K562 (cell line): ENCODE measurements at regions not wholly inside any gene's neighbourhood (a gene's known extent, or its start where the extent isn't known, plus 50 kb on each side); places are given as distances from the start of the nearest gene placed in this dataset.

Experiments used
- ATAC-seq: fragments of 200-7000 bp; cut with Tn5 transposase; 3 replicates; pipeline ENCODE4 v1.9.1; 2020; ENCODE audit warnings: moderate library complexity
- BruUV-seq: library from RNA; stranded (reverse); fragments of 400-500 nt; replicated peaks from 2 replicates; lab custom pipeline; 2021; lab: Mats Ljungman, UMichigan
- CTCF ChIA-PET: fragments of 300-600 bp; formaldehyde crosslinking; extraction: SDS; loops from one replicate; lab custom pipeline; 2021; ENCODE audit warnings: low intra/inter-chr PET ratio; lab: Yijun Ruan, JAX
- POLR2A ChIA-PET: fragments of 300-600, 350-650 bp; sonication (Branson Sonifier 250); formaldehyde crosslinking; extraction: SDS; loops from one replicate; lab custom pipeline; 2021; ENCODE audit warnings: antibody characterized with exemption, inconsistent platforms; lab: Yijun Ruan, JAX
- DNase-seq, 4 experiments: peaks; one replicate each; pipeline versions ENCODE4 v3.0.0 to v3.0.0-alpha.2; 2011 to 2018; ENCODE audit warnings: low spot score in 3 of 4, mixed read lengths in 3 of 4; ENCODE audit errors: extremely low read depth in 1 of 4
- FAIRE-seq: peaks from 2 replicates; lab custom pipeline; 2011; peaks lifted over from hg19 to GRCh38; lab: Jason Lieb, UNC
- H2AFZ ChIP-seq: 2 replicates; pipeline ENCODE4 v1.6.0; 2011; ENCODE audit warnings: low read depth, low read length, control low read depth, inconsistent platforms
- H3K27ac ChIP-seq: fragments of 200-600 bp; 3 replicates; pipeline ENCODE4 v1.8.0; 2011; ENCODE audit warnings: low read depth, mild to moderate bottlenecking, control low read depth, inconsistent platforms, low read length, moderate library complexity, mixed read lengths; ENCODE audit errors: extremely low read depth
- H3K27me3 ChIP-seq, 2 experiments: fragments of 300-600 bp in 1 of 2; 2 replicates in 1 of 2; 3 replicates in 1 of 2; pipeline versions ENCODE4 v1.6.0 to v1.8.0; 2011; ENCODE audit warnings: inconsistent platforms in 2 of 2, low read length in 2 of 2, mild to moderate bottlenecking in 1 of 2, mixed read lengths in 1 of 2, moderate library complexity in 1 of 2; ENCODE audit not compliant: control insufficient read depth in 2 of 2, insufficient read depth in 2 of 2
- H3K36me3 ChIP-seq: fragments of 300-600 bp; 3 replicates; pipeline ENCODE4 v1.8.0; 2011; ENCODE audit warnings: mild to moderate bottlenecking, low read length, inconsistent platforms; ENCODE audit not compliant: control insufficient read depth, insufficient read depth
- H3K4me1 ChIP-seq, 2 experiments: fragments of 200-600 bp in 1 of 2; replicated peaks in 1 of 2; 2 replicates in 1 of 2; 3 replicates in 1 of 2; pipeline versions ENCODE4 v1.5.1 to v1.8.0; 2011; ENCODE audit warnings: inconsistent platforms in 2 of 2, low read length in 2 of 2, mild to moderate bottlenecking in 1 of 2, mixed read lengths in 1 of 2, moderate library complexity in 1 of 2; ENCODE audit not compliant: control insufficient read depth in 2 of 2, insufficient read depth in 2 of 2
- H3K4me2 ChIP-seq: 2 replicates; pipeline ENCODE4 v1.6.1; 2011; ENCODE audit warnings: low read length, control low read depth, inconsistent platforms, mixed read lengths; ENCODE audit not compliant: insufficient read depth
- H3K4me3 ChIP-seq: fragments of 200-600 bp; sonication (generic), shearing (Covaris generic); 2 replicates; pipeline ENCODE4 v1.5.1; 2016; ENCODE audit warnings: control low read depth, inconsistent platforms
- H3K79me2 ChIP-seq: fragments of 200-600 bp; 3 replicates; pipeline ENCODE4 v1.8.0; 2011; ENCODE audit warnings: low read length, inconsistent platforms; ENCODE audit not compliant: control insufficient read depth, insufficient read depth
- H3K9ac ChIP-seq, 2 experiments: 2 replicates each; pipeline versions ENCODE4 v1.6.0 to v1.6.1; 2011; ENCODE audit warnings: low read depth in 2 of 2, low read length in 2 of 2, control low read depth in 1 of 2, inconsistent platforms in 1 of 2, mild to moderate bottlenecking in 1 of 2, mixed read lengths in 1 of 2; ENCODE audit not compliant: insufficient read depth in 1 of 2
- H3K9me1 ChIP-seq: one replicate; pipeline ENCODE4 v1.6.0; 2011; ENCODE audit warnings: inconsistent platforms, mild to moderate bottlenecking, low read length, moderate library complexity; ENCODE audit not compliant: control insufficient read depth, insufficient read depth
- H3K9me3 ChIP-seq: replicated peaks from 2 replicates; pipeline ENCODE4 v1.5.1; 2011; ENCODE audit warnings: low read depth, low read length, inconsistent platforms; ENCODE audit not compliant: control insufficient read depth, insufficient read depth
- H4K20me1 ChIP-seq: replicated peaks from 2 replicates; pipeline ENCODE4 v1.6.1; 2011; ENCODE audit warnings: low read length, inconsistent platforms, mixed read lengths; ENCODE audit not compliant: control insufficient read depth, insufficient read depth
- ARNT ChIP-seq, 2 experiments: fragments of 450-650 bp; IDR thresholded peaks; 2 replicates each; pipeline ENCODE4 v1.6.1; 2016; ENCODE audit warnings: mild to moderate bottlenecking in 1 of 2
- COPS2 ChIP-seq: fragments of 450-650 bp; conservative IDR thresholded peaks from 2 replicates; pipeline ENCODE4 v1.6.1; 2016; ENCODE audit warnings: mild to moderate bottlenecking, moderate library complexity
- EGR1 ChIP-seq: fragments of 450-650 bp; conservative IDR thresholded peaks from 2 replicates; pipeline ENCODE4 v1.6.1; 2017; ENCODE audit warnings: mild to moderate bottlenecking
- EP300 ChIP-seq: IDR thresholded peaks from 2 replicates; pipeline ENCODE4 v1.6.1; 2012; ENCODE audit warnings: low read length, improper control_type of control experiment
- FOXJ2 ChIP-seq: fragments of 200-800 bp; sonication (Bioruptor generic); IDR thresholded peaks from 2 replicates; pipeline ENCODE4 v1.6.1; 2016; ENCODE audit warnings: missing genetic modification characterization, missing compliant biosample characterization
- GTF2B ChIP-seq: IDR thresholded peaks from 2 replicates; pipeline ENCODE4 v1.6.1; 2011; ENCODE audit not compliant: insufficient read length; ENCODE audit errors: extremely low read depth
- ILK ChIP-seq: fragments of 450-650 bp; IDR thresholded peaks from 2 replicates; pipeline ENCODE4 v1.6.1; 2016; ENCODE audit warnings: missing genetic modification characterization, low read depth, mild to moderate bottlenecking, missing compliant biosample characterization, moderate library complexity, borderline replicate concordance
- IRF1 ChIP-seq: sonication (generic); formaldehyde crosslinking; IDR thresholded peaks from 2 replicates; pipeline ENCODE4 v1.8.0; 2022; ENCODE audit warnings: missing genetic modification reagents, mild to moderate bottlenecking, borderline replicate concordance
- MYNN ChIP-seq, 2 experiments: sonication (generic); formaldehyde crosslinking in 1 of 2; IDR thresholded peaks; 2 replicates each; pipeline versions ENCODE4 v1.5.0 to v1.6.1; 2016 to 2020; ENCODE audit warnings: antibody characterized with exemption in 1 of 2, missing genetic modification reagents in 1 of 2
- POLR3G ChIP-seq: IDR thresholded peaks from 2 replicates; pipeline ENCODE4 v1.6.1; 2011; ENCODE audit not compliant: insufficient read length, insufficient replicate concordance; ENCODE audit errors: extremely low read depth
- RAD51 ChIP-seq: fragments of 450-650 bp; IDR thresholded peaks from 2 replicates; pipeline ENCODE4 v1.7.1; 2016; ENCODE audit warnings: low read depth, mild to moderate bottlenecking, borderline replicate concordance
- SAFB ChIP-seq: fragments of 200-400 bp; formaldehyde crosslinking; IDR thresholded peaks from 2 replicates; pipeline ENCODE4 v1.6.1; 2017; ENCODE audit warnings: low read depth, low read length, borderline replicate concordance
- SMARCB1 ChIP-seq: IDR thresholded peaks from 2 replicates; pipeline ENCODE4 v1.6.1; 2011; ENCODE audit warnings: improper control_type of control experiment, low read depth; ENCODE audit not compliant: insufficient read length
- SREBF1 ChIP-seq: fragments of 150-350 bp; IDR thresholded peaks from 2 replicates; pipeline ENCODE4 v1.6.1; 2014; ENCODE audit warnings: antibody characterized with exemption, low read depth, low read length, borderline replicate concordance
- SUPT5H ChIP-seq: fragments of 450-650 bp; IDR thresholded peaks from 2 replicates; pipeline ENCODE4 v1.6.1; 2016
- XRCC5 ChIP-seq: fragments of 200-400 bp; formaldehyde crosslinking; IDR thresholded peaks from 2 replicates; pipeline ENCODE4 v1.6.1; 2017; ENCODE audit warnings: low read depth, mild to moderate bottlenecking, low read length
- ZFP30 ChIP-seq: fragments of 250-450 bp; sonication (Bioruptor Pico); IDR thresholded peaks from 2 replicates; pipeline ENCODE4 v1.8.0; 2022; ENCODE audit warnings: moderate library complexity, mild to moderate bottlenecking, inconsistent platforms, borderline replicate concordance
- ZNF184 ChIP-seq: sonication (generic); formaldehyde crosslinking; IDR thresholded peaks from 2 replicates; pipeline ENCODE4 v1.5.0; 2020; ENCODE audit warnings: missing genetic modification reagents
- WGBS: fragments of 100-300 bp; shearing (Covaris generic); methylation state at CpG from one replicate; pipeline ENCODE4 v1.1.6; 2016; ENCODE audit warnings: low coverage, mixed read lengths; ENCODE audit not compliant: insufficient coverage; ENCODE audit errors: missing lambda C conversion rate; 5-methylcytosine and 5-hydroxymethylcytosine counted together
- in situ Hi-C: fragments of 300-500 bp; cut with MboI; formaldehyde crosslinking; loops from 4 replicates; pipeline ENCODE4 v1.15.0; 2018; ENCODE audit warnings: inconsistent platforms, mixed read lengths
- intact Hi-C: fragments of 100-400 bp; cut with micrococcal nuclease; formaldehyde crosslinking; loops from 2 replicates; pipeline ENCODE4 v1.14.2; 2022

- Histone ChIP-seq H3K4me3 (no peak overlapping the region), H4K20me1 (no peaks in the 10 kb centered on the region), H3K9me3 (no peaks in the 10 kb centered on the region), H3K9ac (no peak overlapping the region), H3K4me1 (no peaks in the 10 kb centered on the region), H3K27ac (no peak overlapping the region), H3K9me1 (no peaks in the 10 kb centered on the region), H3K36me3 (no peaks in the 10 kb centered on the region), H3K79me2 (no peaks in the 10 kb centered on the region), H2AFZ (no peak overlapping the region), H3K4me2 (no peak overlapping the region), H3K27me3 (no peaks in the 10 kb centered on the region)
- DNase-seq (no peak), FAIRE-seq (no peak), ATAC-seq (no peak)
- intact Hi-C loops, result no loop called here
- in situ Hi-C loops, result no loop called here
- POLR2A ChIA-PET, result no interaction called here
- 0% methylated on average over 1 of the region's 1 CpG for WGBS
- CTCF ChIA-PET, result no interaction called here
- no TSS peak for BruUV-seq
- TF ChIP-seq SREBF1, result no peak
- no peak for TF ChIP-seq SUPT5H
- no peak for TF ChIP-seq ARNT (IDR thresholded peaks at IDR 0.05)
- no peak for TF ChIP-seq XRCC5
- TF ChIP-seq ZNF184 (CRISPR knock-in tag), result no peak
- TF ChIP-seq IRF1 (CRISPR knock-in tag), result no peak
- no peak for TF ChIP-seq ZFP30 (CRISPR knock-in tag)
- no peak for TF ChIP-seq COPS2
- no peak for TF ChIP-seq SAFB
- no peak for TF ChIP-seq EP300
- TF ChIP-seq SMARCB1, result no peak
- TF ChIP-seq ILK (tag), result no peak
- no peak for TF ChIP-seq GTF2B
- no peak for TF ChIP-seq RAD51
- TF ChIP-seq MYNN (IDR thresholded peaks at IDR 0.05), result no peak
- no peak for TF ChIP-seq MYNN (CRISPR knock-in tag; IDR thresholded peaks at IDR 0.05)
- TF ChIP-seq FOXJ2 (tag), result no peak
- no peak for TF ChIP-seq POLR3G
- no peak for TF ChIP-seq EGR1
Measured at GRCh38 chr3:189057369-189057768, 114.4 kb upstream of the TPRG1 start.
